Nephron progenitor cell (in vitro differentiated cells): ENCODE measurements at regions not wholly inside any gene's neighbourhood (a gene's known extent, or its start where the extent isn't known, plus 50 kb on each side); places are given as distances from the start of the nearest gene placed in this dataset.

Experiments
- DNase-seq: peaks from one replicate; pipeline ENCODE4 v3.0.0; 2021
- H3K27ac Mint-ChIP-seq: 2 replicates; pipeline ENCODE4 v1.8.0; 2021; ENCODE audit warnings: mild to moderate bottlenecking, moderate library complexity, mixed read lengths
- H3K27me3 Mint-ChIP-seq: 2 replicates; pipeline ENCODE4 v1.8.0; 2021; ENCODE audit warnings: mild to moderate bottlenecking, low read depth, mixed read lengths; ENCODE audit not compliant: poor library complexity
- H3K36me3 Mint-ChIP-seq: 2 replicates; pipeline ENCODE4 v1.8.0; 2021; ENCODE audit warnings: low read depth, mixed read lengths
- H3K4me1 Mint-ChIP-seq: 2 replicates; pipeline ENCODE4 v1.8.0; 2021; ENCODE audit warnings: mixed read lengths
- H3K4me3 Mint-ChIP-seq: 2 replicates; pipeline ENCODE4 v1.8.0; 2021; ENCODE audit warnings: mild to moderate bottlenecking, moderate library complexity, mixed read lengths
- H3K9me3 Mint-ChIP-seq: 2 replicates; pipeline ENCODE4 v1.8.0; 2021; ENCODE audit warnings: mild to moderate bottlenecking, moderate library complexity, mixed read lengths
- CTCF ChIP-seq: fragments of 200-600 bp; sonication (generic); IDR thresholded peaks from 2 replicates; pipeline ENCODE4 v1.5.0; 2021; ENCODE audit warnings: antibody characterized with exemption

GRCh38 chr11:70702040-70702648, 303.8 kb downstream of the CTTN start:
- Mint-ChIP-seq H3K27me3 (peaks cover 10% of the 10 kb centered on the region), H3K4me1 (peaks cover 21% of the 10 kb centered on the region), H3K36me3 (no peaks in the 10 kb centered on the region), H3K27ac (no peak overlapping the region), H3K9me3 (no peaks in the 10 kb centered on the region), H3K4me3 (no peak overlapping the region)
- TF ChIP-seq CTCF, result no peak
- no peak for DNase-seq

DNA sequence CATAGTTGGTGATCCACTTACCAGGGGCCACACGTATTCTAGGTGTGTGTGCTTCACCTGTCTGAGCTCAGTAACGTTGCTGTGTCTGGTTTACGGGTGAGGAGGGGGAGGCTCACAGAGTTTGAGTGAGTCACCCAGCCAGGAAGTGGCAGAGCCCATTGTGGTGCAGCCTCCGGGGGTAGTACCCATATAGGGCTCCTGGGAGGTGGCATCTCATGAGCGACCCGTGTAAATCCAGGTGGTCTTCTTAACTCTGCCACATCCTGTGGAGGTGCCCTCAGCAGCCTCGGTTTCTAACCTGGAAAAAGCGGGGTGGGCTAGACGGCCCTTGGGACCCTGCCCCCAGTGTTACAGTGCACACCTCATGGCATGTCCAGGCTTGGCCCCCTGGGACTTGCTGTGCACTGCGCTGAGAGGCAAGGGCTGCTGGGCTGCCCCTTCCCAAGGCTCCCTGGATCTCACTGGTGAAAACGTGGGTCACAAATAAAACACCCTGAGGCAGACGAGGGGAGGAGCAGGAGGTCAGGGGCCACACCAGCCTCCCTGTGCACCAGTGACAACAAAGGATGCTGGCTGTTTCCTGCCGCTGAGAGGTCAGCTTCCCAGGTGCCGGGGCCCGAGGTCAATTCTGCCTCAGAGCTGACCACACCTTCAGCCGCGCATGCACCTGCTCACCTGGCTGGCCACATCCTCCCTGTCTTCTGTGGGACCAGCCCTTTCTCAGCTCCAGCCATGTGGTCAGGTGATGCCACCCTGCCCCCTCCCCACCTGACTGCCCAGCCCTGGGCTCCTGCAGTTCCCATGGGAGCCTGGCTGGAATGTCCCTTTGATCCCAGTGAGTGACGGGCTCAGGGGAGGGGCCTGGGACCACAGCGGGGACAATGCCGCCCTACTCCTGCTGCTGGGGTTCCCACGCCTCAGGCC, 305.1 kb downstream of the CTTN start:
- no peak for TF ChIP-seq CTCF
- no peaks in the 10 kb centered on the region for H3K9me3 Mint-ChIP-seq
- H3K27ac Mint-ChIP-seq, result no peak overlapping the region
- peaks cover 8% of the 10 kb centered on the region for H3K27me3 Mint-ChIP-seq
- H3K4me1 Mint-ChIP-seq, result peaks cover 24% of the 10 kb centered on the region
- peak; percentile 54 for DNase-seq
- H3K4me3 Mint-ChIP-seq, result no peak overlapping the region
- H3K36me3 Mint-ChIP-seq, result no peaks in the 10 kb centered on the region

GRCh38 chr11:70705097-70705496, 306.8 kb downstream of the CTTN start:
- H3K36me3 Mint-ChIP-seq, result no peaks in the 10 kb centered on the region
- no peak for TF ChIP-seq CTCF
- DNase-seq, result no peak
- H3K27ac Mint-ChIP-seq, result no peak overlapping the region
- no peak overlapping the region for H3K4me3 Mint-ChIP-seq
- peaks cover 27% of the 10 kb centered on the region for H3K4me1 Mint-ChIP-seq
- no peaks in the 10 kb centered on the region for H3K9me3 Mint-ChIP-seq
- peaks cover 2% of the 10 kb centered on the region for H3K27me3 Mint-ChIP-seq

DNA sequence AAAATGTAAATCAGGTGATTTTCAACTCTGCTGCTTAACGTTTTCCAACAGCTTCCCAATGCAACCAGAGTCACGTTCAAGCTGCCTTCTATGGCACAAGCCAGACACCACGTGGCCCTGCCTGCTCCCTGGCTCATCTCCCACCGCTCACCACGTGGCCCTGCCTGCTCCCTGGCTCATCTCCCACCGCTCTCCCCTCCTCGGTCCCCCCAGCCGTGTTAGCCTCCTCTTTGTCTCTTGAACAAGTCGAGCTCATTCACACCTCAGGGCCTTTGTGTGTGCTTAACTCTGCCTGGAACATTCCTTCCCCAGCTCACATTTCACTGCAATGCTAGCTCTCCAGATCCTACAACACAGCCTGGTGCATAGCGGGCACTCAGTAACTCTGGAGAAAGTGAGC, 307.6 kb downstream of the CTTN start:
- no peak overlapping the region for H3K27ac Mint-ChIP-seq
- H3K27me3 Mint-ChIP-seq, result peaks cover 3% of the 10 kb centered on the region

DNA sequence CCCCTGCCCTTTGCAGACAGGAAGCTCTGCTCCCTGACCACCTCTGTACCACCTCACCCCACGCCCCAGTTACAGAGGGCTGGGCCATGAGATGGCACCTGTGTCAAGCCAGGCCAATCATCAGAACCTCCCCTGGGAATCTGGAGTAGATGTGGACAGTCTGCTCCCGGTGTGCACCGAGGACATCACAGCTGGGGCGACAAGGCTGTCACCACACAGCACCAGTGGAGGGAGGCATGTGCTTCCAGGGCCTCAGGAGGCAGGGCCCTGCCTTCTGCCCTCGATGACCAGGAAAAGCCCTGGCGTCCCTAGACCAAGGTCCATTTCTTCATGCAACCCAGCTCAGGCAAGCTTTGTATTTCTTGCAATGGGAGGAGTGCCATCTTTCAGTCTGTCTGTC, 309.5 kb downstream of the CTTN start:
- Mint-ChIP-seq H3K27me3 (peaks cover 3% of the 10 kb centered on the region), H3K27ac (no peak overlapping the region), H3K9me3 (no peaks in the 10 kb centered on the region), H3K4me1 (peaks cover 51% of the 10 kb centered on the region), H3K4me3 (no peak overlapping the region), H3K36me3 (no peaks in the 10 kb centered on the region)
- no peak for DNase-seq
- no peak for TF ChIP-seq CTCF

More for the DNA sequence above, 307.6 kb downstream of the CTTN start:
- H3K36me3 Mint-ChIP-seq, result no peaks in the 10 kb centered on the region
- H3K4me1 Mint-ChIP-seq, result peaks cover 32% of the 10 kb centered on the region
- no peak overlapping the region for H3K4me3 Mint-ChIP-seq
- DNase-seq, result no peak
- no peaks in the 10 kb centered on the region for H3K9me3 Mint-ChIP-seq
- no peak for TF ChIP-seq CTCF
